HG03432 (cell line): ENCODE measurements at regions not wholly inside any gene's neighbourhood (a gene's known extent, or its start where the extent isn't known, plus 50 kb on each side); places are given as distances from the start of the nearest gene placed in this dataset.
"Not testable (repeated sequence)": the region's sequence is repeated elsewhere in the genome, so short reads cannot be mapped to it uniquely, and the experiment has no call there.

Experiments used
- ATAC-seq: cut with Tn5 transposase; IDR thresholded peaks from one replicate; pipeline ENCODE4 v1.9.1; 2021; ENCODE audit warnings: mild to moderate bottlenecking, moderate library complexity; ENCODE audit not compliant: unreplicated experiment

GRCh38 chr5:53733853-53734252 lies 173.4 kb downstream of the NDUFS4 start:
- ATAC-seq = no peak

- no peak for ATAC-seq
Measured at GRCh38 chr5:53738105-53738504, 177.7 kb downstream of the NDUFS4 start.

- ATAC-seq = no peak
Measured at GRCh38 chr5:53739111-53739510, 178.7 kb downstream of the NDUFS4 start.

GRCh38 chr5:53749621-53750020 lies 189.2 kb downstream of the NDUFS4 start:
- ATAC-seq = no peak

GRCh38 chr5:53752282-53752681 lies 191.8 kb downstream of the NDUFS4 start:
- ATAC-seq = not testable (repeated sequence)

- ATAC-seq = no peak
Measured at GRCh38 chr5:53766673-53767072, 206.2 kb downstream of the NDUFS4 start.

- peak; percentile 76 for ATAC-seq
Measured at GRCh38 chr5:53777864-53778618, 217.6 kb downstream of the NDUFS4 start.

- peak; percentile 66 for ATAC-seq
Measured at GRCh38 chr5:53779541-53779981, 219.1 kb downstream of the NDUFS4 start.

- ATAC-seq = no peak
Measured at GRCh38 chr5:53782620-53783019, 222.2 kb downstream of the NDUFS4 start.

- no peak for ATAC-seq
Measured at GRCh38 chr5:53783624-53784228, 223.3 kb downstream of the NDUFS4 start.

GRCh38 chr5:53784596-53784995 lies 224.2 kb downstream of the NDUFS4 start:
- no peak for ATAC-seq

- ATAC-seq = no peak
Measured at GRCh38 chr5:53785924-53786323, 225.5 kb downstream of the NDUFS4 start.

- no peak for ATAC-seq
Measured at GRCh38 chr5:53790026-53790425, 229.6 kb downstream of the NDUFS4 start.

- ATAC-seq = no peak
Measured at GRCh38 chr5:53792338-53792737, 231.9 kb downstream of the NDUFS4 start.

- ATAC-seq = not testable (repeated sequence)
Measured at GRCh38 chr5:53799644-53800043, 239.2 kb downstream of the NDUFS4 start.

- ATAC-seq = not testable (repeated sequence)
Measured at GRCh38 chr5:53808392-53808791, 248.0 kb downstream of the NDUFS4 start.

- peak; percentile 54 for ATAC-seq
Measured at GRCh38 chr5:53814819-53815218, 254.4 kb downstream of the NDUFS4 start.

- ATAC-seq = no peak
Measured at GRCh38 chr5:53815471-53815870, 255.0 kb downstream of the NDUFS4 start.

- ATAC-seq = no peak
Measured at GRCh38 chr5:53817183-53817582, 256.7 kb downstream of the NDUFS4 start.

- ATAC-seq = no peak
Measured at GRCh38 chr5:53819482-53819881, 259.0 kb downstream of the NDUFS4 start.

- ATAC-seq = peak; percentile 66
Measured at GRCh38 chr5:53820119-53820801, 259.8 kb downstream of the NDUFS4 start.

GRCh38 chr5:53820802-53821171 lies 260.3 kb downstream of the NDUFS4 start:
- peak; percentile 96 for ATAC-seq
